ENCODE measurements at regions not wholly inside any gene's neighbourhood (a gene's known extent, or its start where the extent isn't known, plus 50 kb on each side); places are given as distances from the start of the nearest gene placed in this dataset.

GRCh38 chrX:81996166-81996565 is 794.3 kb downstream of the SH3BGRL start:
- no peak for TF ChIP-seq CTCF (IDR thresholded peaks at IDR 0.05; ENCODE audit: control extremely low read depth, extremely low read depth)
- H3K27ac ChIP-seq (ENCODE audit: low read depth in 1 of 2, low read length in 1 of 2), result no peak overlapping the region
- ATAC-seq (ENCODE audit: insufficient read depth, low FRiP score) (no peak), DNase-seq (no peak)
- H3K27me3 ChIP-seq (ENCODE audit: control insufficient read depth in 3 of 3, insufficient read depth in 3 of 3, low read length in 2 of 3), result no peaks in the 10 kb centered on the region
- H3K36me3 ChIP-seq (ENCODE audit: control insufficient read depth in 4 of 4, insufficient read depth in 4 of 4, low read length in 4 of 4), result no peaks in the 10 kb centered on the region
- peaks cover 0 to 9% (median 0%) of the 10 kb centered on the region in 4 donors for H3K9me3 ChIP-seq (ENCODE audit: control insufficient read depth in 4 of 4, insufficient read depth in 3 of 4, low read length in 3 of 4)
- H3K4me1 ChIP-seq (ENCODE audit: control insufficient read depth in 5 of 5, insufficient read depth in 5 of 5, low read length in 5 of 5), result no peaks in the 10 kb centered on the region
- WGBS, 2 donors, result 82 to 87% methylated on average over 4 to 5 of the region's 5 CpGs
- H3K9ac ChIP-seq (ENCODE audit: insufficient read depth in 1 of 2, low read length in 2 of 2), result no peak overlapping the region
- H3K4me3 ChIP-seq, result no peak overlapping the region

GRCh38 chrX:82029571-82030218 is 827.8 kb downstream of the SH3BGRL start:
- TF ChIP-seq CTCF (IDR thresholded peaks at IDR 0.05; ENCODE audit: control extremely low read depth, extremely low read depth), result no peak
- H3K4me1 ChIP-seq (ENCODE audit: control insufficient read depth in 5 of 5, insufficient read depth in 5 of 5, low read length in 5 of 5), result no peaks in the 10 kb centered on the region
- 62 to 83% methylated on average over 10 of the region's 10 CpGs for WGBS, 2 donors
- H3K4me3 ChIP-seq, result no peak overlapping the region
- H3K9ac ChIP-seq (ENCODE audit: insufficient read depth in 1 of 2, low read length in 2 of 2), result no peak overlapping the region
- ATAC-seq (ENCODE audit: insufficient read depth, low FRiP score) (no peak), DNase-seq (no peak)
- H3K27me3 ChIP-seq (ENCODE audit: control insufficient read depth in 3 of 3, insufficient read depth in 3 of 3, low read length in 2 of 3), result no peaks in the 10 kb centered on the region
- no peaks in the 10 kb centered on the region for H3K36me3 ChIP-seq (ENCODE audit: control insufficient read depth in 4 of 4, insufficient read depth in 4 of 4, low read length in 4 of 4)
- H3K27ac ChIP-seq (ENCODE audit: low read depth in 1 of 2, low read length in 1 of 2), result no peak overlapping the region
- H3K9me3 ChIP-seq (ENCODE audit: control insufficient read depth in 4 of 4, insufficient read depth in 3 of 4, low read length in 3 of 4), result peaks cover 0 to 6% (median 0%) of the 10 kb centered on the region in 4 donors

GRCh38 chrX:82031250-82031649 is 829.3 kb downstream of the SH3BGRL start:
- no peak for DNase-seq

More at GRCh38 chrX:82031250-82031649, 829.3 kb downstream of the SH3BGRL start:
- Histone ChIP-seq H3K36me3 (ENCODE audit: control insufficient read depth in 4 of 4, insufficient read depth in 4 of 4, low read length in 4 of 4) (no peaks in the 10 kb centered on the region), H3K9me3 (ENCODE audit: control insufficient read depth in 4 of 4, insufficient read depth in 3 of 4, low read length in 3 of 4) (peaks cover 0 to 8% (median 0%) of the 10 kb centered on the region in 4 donors), H3K9ac (ENCODE audit: insufficient read depth in 1 of 2, low read length in 2 of 2) (no peak overlapping the region), H3K4me1 (ENCODE audit: control insufficient read depth in 5 of 5, insufficient read depth in 5 of 5, low read length in 5 of 5) (no peaks in the 10 kb centered on the region), H3K4me3 (no peak overlapping the region), H3K27ac (ENCODE audit: low read depth in 1 of 2, low read length in 1 of 2) (no peak overlapping the region), H3K27me3 (ENCODE audit: control insufficient read depth in 3 of 3, insufficient read depth in 3 of 3, low read length in 2 of 3) (no peaks in the 10 kb centered on the region)
- 66 to 95% methylated on average over 1 of the region's 1 CpG for WGBS, 2 donors
- no peak for ATAC-seq (ENCODE audit: insufficient read depth, low FRiP score)
- no peak for TF ChIP-seq CTCF (IDR thresholded peaks at IDR 0.05; ENCODE audit: control extremely low read depth, extremely low read depth)
